IMR-90 (cell line): ENCODE measurements at regions not wholly inside any gene's neighbourhood (a gene's known extent, or its start where the extent isn't known, plus 50 kb on each side); places are given as distances from the start of the nearest gene placed in this dataset.

Source experiments
- ATAC-seq: fragments of 200-7000 bp; cut with Tn5 transposase; 2 replicates; pipeline ENCODE4 v1.9.1; 2020; ENCODE audit warnings: low read depth, mild to moderate bottlenecking, moderate library complexity
- BruUV-seq: library from RNA; stranded (reverse); fragments of 400-500 nt; replicated peaks from 2 replicates; lab custom pipeline; 2021; lab: Mats Ljungman, UMichigan
- CTCF ChIA-PET: fragments of 300-600 bp; formaldehyde crosslinking; extraction: SDS; loops from one replicate; lab custom pipeline; 2021; ENCODE audit warnings: antibody characterized with exemption; lab: Yijun Ruan, JAX
- POLR2A ChIA-PET: fragments of 300-600 bp; sonication (Branson Sonifier 250); formaldehyde crosslinking; loops from one replicate; lab custom pipeline; 2022; ENCODE audit warnings: antibody characterized with exemption; ENCODE audit not compliant: unreplicated experiment; lab: Charles Lee
- DNase-seq: peaks from one replicate; pipeline ENCODE4 v3.0.0; 2013
- H2AFZ ChIP-seq: replicated peaks from 2 replicates; pipeline ENCODE3; 2013; ENCODE audit warnings: low read length, mild to moderate bottlenecking; ENCODE audit not compliant: poor library complexity
- H2AK5ac ChIP-seq: 2 replicates; pipeline ENCODE4 v1.6.1; 2013; ENCODE audit warnings: low read depth, low read length, inconsistent platforms
- H2AK9ac ChIP-seq: replicated peaks from 2 replicates; pipeline ENCODE3; 2013; ENCODE audit warnings: mild to moderate bottlenecking, low read depth, low read length, moderate library complexity; ENCODE audit not compliant: poor library complexity
- H2BK120ac ChIP-seq: 2 replicates; pipeline ENCODE4 v1.6.1; 2013; ENCODE audit warnings: low read depth, low read length, inconsistent platforms
- H2BK15ac ChIP-seq: 3 replicates; pipeline ENCODE4 v1.6.1; 2013; ENCODE audit warnings: low read depth, low read length, inconsistent platforms
- H2BK20ac ChIP-seq: 2 replicates; pipeline ENCODE4 v1.6.1; 2013; ENCODE audit warnings: low read depth, mild to moderate bottlenecking, inconsistent platforms, low read length, moderate library complexity
- H2BK5ac ChIP-seq: 2 replicates; pipeline ENCODE4 v1.6.1; 2013; ENCODE audit warnings: mild to moderate bottlenecking, low read depth, low read length, inconsistent platforms; ENCODE audit not compliant: poor library complexity, severe bottlenecking
- H3K14ac ChIP-seq: replicated peaks from 2 replicates; pipeline ENCODE4 v1.6.1; 2013; ENCODE audit warnings: low read depth, low read length, inconsistent platforms
- H3K18ac ChIP-seq: 2 replicates; pipeline ENCODE4 v1.6.1; 2013; ENCODE audit warnings: low read depth, low read length, control low read depth
- H3K23ac ChIP-seq: 2 replicates; pipeline ENCODE4 v1.6.1; 2013; ENCODE audit warnings: low read depth, low read length, inconsistent platforms
- H3K27ac ChIP-seq: 2 replicates; pipeline ENCODE4 v1.5.1; 2013; ENCODE audit warnings: mild to moderate bottlenecking, control low read depth, low read length; ENCODE audit not compliant: insufficient read depth
- H3K27me3 ChIP-seq: 2 replicates; pipeline ENCODE4 v1.6.1; 2013; ENCODE audit warnings: low read length; ENCODE audit not compliant: control insufficient read depth, insufficient read depth
- H3K36me3 ChIP-seq: 2 replicates; pipeline ENCODE4 v1.6.1; 2013; ENCODE audit warnings: low read length, mixed read lengths; ENCODE audit not compliant: control insufficient read depth, insufficient read depth
- H3K4ac ChIP-seq: 2 replicates; pipeline ENCODE4 v1.6.1; 2013; ENCODE audit warnings: low read depth, low read length, inconsistent platforms
- H3K4me1 ChIP-seq: 2 replicates; pipeline ENCODE4 v1.6.1; 2013; ENCODE audit warnings: low read length, mixed read lengths; ENCODE audit not compliant: control insufficient read depth, insufficient read depth
- H3K4me2 ChIP-seq: 2 replicates; pipeline ENCODE4 v1.6.1; 2013; ENCODE audit warnings: low read depth, mild to moderate bottlenecking, control low read depth, low read length, moderate library complexity
- H3K4me3 ChIP-seq: 2 replicates; pipeline ENCODE4 v1.5.1; 2013; ENCODE audit warnings: low read depth, mild to moderate bottlenecking, control low read depth, low read length, moderate library complexity; ENCODE audit not compliant: insufficient read depth
- H3K56ac ChIP-seq: 2 replicates; pipeline ENCODE4 v1.6.1; 2013; ENCODE audit warnings: low read length, inconsistent platforms; ENCODE audit not compliant: insufficient read depth; ENCODE audit errors: extremely low read depth
- H3K79me1 ChIP-seq, 2 experiments: 2 replicates each; pipeline ENCODE4 v1.6.1; 2013; ENCODE audit warnings: low read length in 2 of 2, inconsistent platforms in 1 of 2, low read depth in 1 of 2
- H3K9ac ChIP-seq: 2 replicates; pipeline ENCODE4 v1.6.1; 2013; ENCODE audit warnings: low read depth, low read length, control low read depth
- H3K9me1 ChIP-seq: 2 replicates; pipeline ENCODE4 v1.6.1; 2013; ENCODE audit warnings: low read length, inconsistent platforms; ENCODE audit not compliant: insufficient read depth
- H3K9me3 ChIP-seq: 2 replicates; pipeline ENCODE4 v1.6.1; 2013; ENCODE audit warnings: low read length; ENCODE audit not compliant: control insufficient read depth, insufficient read depth
- H4K20me1 ChIP-seq: 2 replicates; pipeline ENCODE4 v1.6.1; 2013; ENCODE audit warnings: low read length, inconsistent platforms; ENCODE audit not compliant: insufficient read depth
- H4K5ac ChIP-seq: 2 replicates; pipeline ENCODE4 v1.6.1; 2013; ENCODE audit warnings: mild to moderate bottlenecking, low read depth, low read length, control low read depth
- H4K8ac ChIP-seq, 2 experiments: 2 replicates each; pipeline ENCODE4 v1.6.1; 2013; ENCODE audit warnings: low read depth in 2 of 2, low read length in 2 of 2, control low read depth in 1 of 2, inconsistent platforms in 1 of 2
- H4K91ac ChIP-seq: 2 replicates; pipeline ENCODE4 v1.6.1; 2013; ENCODE audit warnings: low read depth, low read length, inconsistent platforms; ENCODE audit not compliant: insufficient read depth
- BHLHE40 ChIP-seq: fragments of 150-350 bp; IDR thresholded peaks from 2 replicates; pipeline ENCODE4 v1.6.1; 2016; ENCODE audit warnings: mild to moderate bottlenecking, low read depth, low read length
- CEBPB ChIP-seq: IDR thresholded peaks from 2 replicates; pipeline ENCODE4 v1.6.1; 2012; ENCODE audit warnings: low read depth, low read length, improper control_type of control experiment
- CHD1 ChIP-seq: IDR thresholded peaks from 2 replicates; pipeline ENCODE4 v1.6.1; 2012; ENCODE audit warnings: low read depth, low read length, improper control_type of control experiment
- ELK1 ChIP-seq: fragments of 150-350 bp; IDR thresholded peaks from 2 replicates; pipeline ENCODE4 v1.6.1; 2016; ENCODE audit warnings: low read depth, mild to moderate bottlenecking, low read length, moderate library complexity, borderline replicate concordance
- FOS ChIP-seq: fragments of 150-350 bp; IDR thresholded peaks from 2 replicates; pipeline ENCODE4 v1.6.1; 2016; ENCODE audit warnings: low read depth, low read length
- MAFK ChIP-seq: IDR thresholded peaks from 2 replicates; pipeline ENCODE4 v1.6.1; 2012; ENCODE audit warnings: low read depth, low read length, improper control_type of control experiment
- MAZ ChIP-seq: IDR thresholded peaks from 2 replicates; pipeline ENCODE4 v1.6.1; 2012; ENCODE audit warnings: low read depth, mild to moderate bottlenecking, low read length, improper control_type of control experiment, moderate library complexity, borderline replicate concordance
- NFE2L2 ChIP-seq: fragments of 150-350 bp; IDR thresholded peaks from 2 replicates; pipeline ENCODE4 v1.6.1; 2016; ENCODE audit warnings: low read depth, mild to moderate bottlenecking, low read length
- RAD21 ChIP-seq: IDR thresholded peaks from 2 replicates; pipeline ENCODE4 v1.6.1; 2012; ENCODE audit warnings: low read length, improper control_type of control experiment
- RCOR1 ChIP-seq: IDR thresholded peaks from 2 replicates; pipeline ENCODE4 v1.6.1; 2012; ENCODE audit warnings: mild to moderate bottlenecking, low read length, improper control_type of control experiment; ENCODE audit not compliant: insufficient replicate concordance
- RFX5 ChIP-seq: IDR thresholded peaks from 2 replicates; pipeline ENCODE4 v1.8.0; 2012; ENCODE audit warnings: low read depth, mild to moderate bottlenecking, low read length, moderate library complexity
- SMC3 ChIP-seq: fragments of 150-350 bp; IDR thresholded peaks from 2 replicates; pipeline ENCODE4 v1.6.1; 2016; ENCODE audit warnings: low read depth, mild to moderate bottlenecking, antibody characterized with exemption, low read length, moderate library complexity
- USF2 ChIP-seq: fragments of 150-350 bp; IDR thresholded peaks from 2 replicates; pipeline ENCODE4 v1.6.1; 2017; ENCODE audit warnings: mild to moderate bottlenecking, antibody characterized with exemption, low read length, low read depth
- WGBS, 2 experiments: methylation state at CpG; one replicate each; pipeline versions ENCODE4 v1.1.5 to v1.1.7; 2013; ENCODE audit warnings: missing lambda C conversion rate in 2 of 2; ENCODE audit not compliant: insufficient read length in 1 of 2; ENCODE audit errors: extremely low coverage in 2 of 2; 5-methylcytosine and 5-hydroxymethylcytosine counted together
- dilution Hi-C: fragments of 300-500 bp; cut with HindIII; formaldehyde crosslinking; loops from one replicate; pipeline ENCODE4 v1.14.3; 2018; ENCODE audit warnings: low sequenced_read_pairs; ENCODE audit not compliant: unreplicated experiment
- in situ Hi-C: fragments of 300-500 bp; cut with MboI; formaldehyde crosslinking; loops from 3 replicates; pipeline ENCODE4 v1.14.3; 2019; ENCODE audit warnings: low sequenced_read_pairs, inconsistent platforms, mixed read lengths
- intact Hi-C: fragments of 100-400 bp; cut with micrococcal nuclease; formaldehyde crosslinking; loops from 2 replicates; pipeline ENCODE4 v1.10.0; 2022
- TF ChIP-seq, protein P1 (sequence below): conservative IDR thresholded peaks from 2 replicates; pipeline ENCODE4 v1.5.1; 2012; ENCODE audit warnings: mild to moderate bottlenecking, low read depth, low read length, improper control_type of control experiment

DNA sequence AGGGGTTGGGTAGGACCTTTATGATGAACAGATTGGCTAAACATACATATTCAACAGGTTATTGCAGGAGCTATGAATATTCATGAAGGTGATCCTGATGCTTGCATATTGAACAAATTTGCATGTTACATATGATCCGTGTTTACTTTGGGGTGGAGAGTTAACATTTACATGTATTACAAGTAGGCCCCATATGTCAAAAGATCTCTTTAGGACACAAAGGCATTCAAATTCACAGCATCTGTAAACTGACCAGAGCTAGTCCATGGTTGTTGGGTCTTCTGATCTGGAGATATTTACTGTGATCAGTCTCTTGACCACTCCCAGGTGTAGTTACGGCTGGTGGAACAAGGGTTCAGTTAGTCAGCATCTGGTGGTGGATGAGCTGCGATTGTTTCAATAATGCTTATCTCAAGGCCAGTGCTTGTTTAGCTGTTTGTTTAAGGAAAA is 80.4 kb downstream of the PMAIP1 start:
- Histone ChIP-seq H2BK15ac (no peak overlapping the region), H4K8ac (no peak overlapping the region), H2AK9ac (no peak overlapping the region), H3K4me3 (no peak overlapping the region), H3K4me2 (no peak overlapping the region), H4K91ac (no peak overlapping the region), H3K79me1 (no peaks in the 10 kb centered on the region), H3K9ac (no peak overlapping the region), H2AK5ac (no peak overlapping the region), H3K27ac (no peak overlapping the region), H3K36me3 (no peaks in the 10 kb centered on the region), H2BK20ac (no peak overlapping the region), H3K18ac (no peak overlapping the region), H3K27me3 (no peaks in the 10 kb centered on the region), H3K23ac (no peak overlapping the region), H2BK5ac (no peak overlapping the region), H3K9me3 (no peaks in the 10 kb centered on the region), H3K4me1 (no peaks in the 10 kb centered on the region), H3K4ac (no peak overlapping the region), H3K14ac (no peak overlapping the region), H3K56ac (no peak overlapping the region), H4K5ac (no peak overlapping the region), H4K20me1 (no peaks in the 10 kb centered on the region), H2BK120ac (no peak overlapping the region), H2AFZ (no peak overlapping the region), H3K9me1 (no peaks in the 10 kb centered on the region; the same call in 1 of the 2 replicates)
- 84% methylated on average over 2 of the region's 3 CpGs; no CpG with 5 or more reads in 1 of the 2 experiments for WGBS, 2 experiments
- DNase-seq (no peak), ATAC-seq (no peak)
- TF ChIP-seq SMC3 (no peak), NFE2L2 (no peak), RAD21 (no peak), RCOR1 (no peak), ELK1 (no peak), BHLHE40 (no peak), USF2 (no peak), MAZ (no peak), FOS (no peak), RFX5 (no peak), CHD1 (no peak), CEBPB (no peak), MAFK (no peak)
- TF ChIP-seq, protein P1, sequence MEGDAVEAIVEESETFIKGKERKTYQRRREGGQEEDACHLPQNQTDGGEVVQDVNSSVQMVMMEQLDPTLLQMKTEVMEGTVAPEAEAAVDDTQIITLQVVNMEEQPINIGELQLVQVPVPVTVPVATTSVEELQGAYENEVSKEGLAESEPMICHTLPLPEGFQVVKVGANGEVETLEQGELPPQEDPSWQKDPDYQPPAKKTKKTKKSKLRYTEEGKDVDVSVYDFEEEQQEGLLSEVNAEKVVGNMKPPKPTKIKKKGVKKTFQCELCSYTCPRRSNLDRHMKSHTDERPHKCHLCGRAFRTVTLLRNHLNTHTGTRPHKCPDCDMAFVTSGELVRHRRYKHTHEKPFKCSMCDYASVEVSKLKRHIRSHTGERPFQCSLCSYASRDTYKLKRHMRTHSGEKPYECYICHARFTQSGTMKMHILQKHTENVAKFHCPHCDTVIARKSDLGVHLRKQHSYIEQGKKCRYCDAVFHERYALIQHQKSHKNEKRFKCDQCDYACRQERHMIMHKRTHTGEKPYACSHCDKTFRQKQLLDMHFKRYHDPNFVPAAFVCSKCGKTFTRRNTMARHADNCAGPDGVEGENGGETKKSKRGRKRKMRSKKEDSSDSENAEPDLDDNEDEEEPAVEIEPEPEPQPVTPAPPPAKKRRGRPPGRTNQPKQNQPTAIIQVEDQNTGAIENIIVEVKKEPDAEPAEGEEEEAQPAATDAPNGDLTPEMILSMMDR: no peak
- CTCF ChIA-PET: interaction anchor here (1.6 kb wide), 1 partner anchor 14 kb away, joined by 4 read pairs; no protein-coding TSS in a partner anchor
- intact Hi-C loops (no loop called here), dilution Hi-C loops (loop anchor here (25.0 kb wide), 1 partner anchor 582 kb away; no protein-coding TSS in a partner anchor), in situ Hi-C loops (no loop called here)
- POLR2A ChIA-PET: no interaction called here
- no TSS peak for BruUV-seq
